ENCODE measurements at regions not wholly inside any gene's neighbourhood (a gene's known extent, or its start where the extent isn't known, plus 50 kb on each side); places are given as distances from the start of the nearest gene placed in this dataset.
A peak's percentile ranks its signal among the peaks of the same experiment; 100 is the strongest.

- no peak overlapping the region for H3K27ac ChIP-seq
- TF ChIP-seq ZFX (IDR thresholded peaks at IDR 0.05; ENCODE audit: borderline replicate concordance) (no peak), CTCF (IDR thresholded peaks at IDR 0.05) (no peak)
These were observed 363.6 kb upstream of the CHD6 start for GRCh38 chr20:41981746-41982145.

- TF ChIP-seq ZFX (IDR thresholded peaks at IDR 0.05; ENCODE audit: borderline replicate concordance) (no peak), CTCF (IDR thresholded peaks at IDR 0.05) (no peak)
- no peak overlapping the region for H3K27ac ChIP-seq
These were observed 360.7 kb upstream of the CHD6 start for GRCh38 chr20:41978875-41979274.

GRCh38 chr20:41978246-41978790, 360.1 kb upstream of the CHD6 start:
- TF ChIP-seq CTCF (IDR thresholded peaks at IDR 0.05) (no peak), ZFX (IDR thresholded peaks at IDR 0.05; ENCODE audit: borderline replicate concordance) (no peak)
- no peak overlapping the region for H3K27ac ChIP-seq

- TF ChIP-seq CTCF (IDR thresholded peaks at IDR 0.05) (no peak), ZFX (IDR thresholded peaks at IDR 0.05; ENCODE audit: borderline replicate concordance) (no peak)
These were observed 351.5 kb upstream of the CHD6 start for GRCh38 chr20:41969656-41970055.

GRCh38 chr20:41960166-41960565, 342.0 kb upstream of the CHD6 start:
- H3K27ac ChIP-seq: no peak overlapping the region
- TF ChIP-seq ZFX (IDR thresholded peaks at IDR 0.05; ENCODE audit: borderline replicate concordance): no peak

More at GRCh38 chr20:41969656-41970055, 351.5 kb upstream of the CHD6 start:
- H3K27ac ChIP-seq: no peak overlapping the region

- TF ChIP-seq ZFX (IDR thresholded peaks at IDR 0.05; ENCODE audit: borderline replicate concordance): no peak
- TF ChIP-seq CTCF (IDR thresholded peaks at IDR 0.05): no peak
These were observed 340.2 kb upstream of the CHD6 start for GRCh38 chr20:41958391-41958790.

GRCh38 chr20:41956338-41957074, 338.3 kb upstream of the CHD6 start:
- no peak overlapping the region for H3K27ac ChIP-seq
- TF ChIP-seq CTCF (IDR thresholded peaks at IDR 0.05) (peak; percentile 69), ZFX (IDR thresholded peaks at IDR 0.05; ENCODE audit: borderline replicate concordance) (no peak)

More at GRCh38 chr20:41958391-41958790, 340.2 kb upstream of the CHD6 start:
- no peak overlapping the region for H3K27ac ChIP-seq

All from 22Rv1 (cell line).